CD4-positive, CD25-positive, alpha-beta regulatory T cell (primary cell): ENCODE measurements at regions not wholly inside any gene's neighbourhood (a gene's known extent, or its start where the extent isn't known, plus 50 kb on each side); places are given as distances from the start of the nearest gene placed in this dataset.

Experiments used
- ATAC-seq, 2 donors: fragments of 150-1000 bp; cut with Tn5 transposase; one replicate each; pipeline ENCODE4 v1.10.0; 2021; ENCODE audit warnings: low read depth in 2 of 2, moderate number of reproducible peaks in 2 of 2, moderate library complexity in 1 of 2
- DNase-seq, 3 donors: peaks; one replicate each; pipeline versions ENCODE4 v3.0.0 to v3.0.0-alpha.2; 2012 to 2022; ENCODE audit warnings: mixed read lengths in 1 of 3
- H3K27ac ChIP-seq: one replicate; pipeline ENCODE4 v1.7.0; 2013; ENCODE audit warnings: mild to moderate bottlenecking, low read length; ENCODE audit not compliant: insufficient read depth, poor library complexity, severe bottlenecking
- H3K27me3 ChIP-seq: one replicate; pipeline ENCODE4 v1.7.0; 2013; ENCODE audit warnings: low read length; ENCODE audit not compliant: control insufficient read depth, insufficient read depth
- H3K36me3 ChIP-seq: one replicate; pipeline ENCODE4 v1.7.0; 2013; ENCODE audit warnings: mild to moderate bottlenecking, low read length, moderate library complexity; ENCODE audit not compliant: control insufficient read depth, insufficient read depth
- H3K4me1 ChIP-seq: 2 replicates; pipeline ENCODE4 v1.7.0; 2013; ENCODE audit warnings: mild to moderate bottlenecking, low read length; ENCODE audit not compliant: insufficient read depth, control insufficient read depth, poor library complexity, severe bottlenecking
- H3K4me3 ChIP-seq: one replicate; pipeline ENCODE4 v1.7.0; 2013; ENCODE audit warnings: low read depth, mild to moderate bottlenecking, low read length, moderate library complexity
- H3K9me3 ChIP-seq, 2 experiments: 1 replicate in 1 of 2; 2 replicates in 1 of 2; pipeline ENCODE4 v1.7.0; 2013; ENCODE audit warnings: low read length in 2 of 2, mild to moderate bottlenecking in 1 of 2, moderate library complexity in 1 of 2; ENCODE audit not compliant: control insufficient read depth in 2 of 2
- H3K27ac Mint-ChIP-seq, 3 donors: one replicate each; pipeline ENCODE4 v1.8.0; 2020 to 2022; ENCODE audit warnings: mild to moderate bottlenecking in 3 of 3, mixed read lengths in 3 of 3, moderate library complexity in 2 of 3
- H3K27me3 Mint-ChIP-seq: one replicate; pipeline ENCODE4 v1.8.0; 2022; ENCODE audit warnings: mild to moderate bottlenecking, mixed read lengths
- H3K36me3 Mint-ChIP-seq: one replicate; pipeline ENCODE4 v1.8.0; 2020; ENCODE audit warnings: mixed read lengths
- H3K4me1 Mint-ChIP-seq, 4 donors: one replicate each; pipeline ENCODE4 v1.8.0; 2020 to 2022; ENCODE audit warnings: mixed read lengths in 4 of 4, mild to moderate bottlenecking in 1 of 4
- H3K4me3 Mint-ChIP-seq, 4 donors: one replicate each; pipeline ENCODE4 v1.8.0; 2020 to 2022; ENCODE audit warnings: mild to moderate bottlenecking in 4 of 4, mixed read lengths in 4 of 4, moderate library complexity in 3 of 4
- H3K9me3 Mint-ChIP-seq, 7 donors: one replicate each; pipeline ENCODE4 v1.8.0; 2020 to 2022; ENCODE audit warnings: mixed read lengths in 7 of 7, mild to moderate bottlenecking in 3 of 7, moderate library complexity in 2 of 7

GRCh38 chrX:9333873-9334560 lies 130.8 kb upstream of the TBL1X start:
- Histone ChIP-seq H3K9me3 (no peaks in the 10 kb centered on the region), H3K4me3 (no peak overlapping the region), H3K36me3 (no peaks in the 10 kb centered on the region), H3K4me1 (peaks cover 12% of the 10 kb centered on the region), H3K27ac (no peak overlapping the region), H3K27me3 (no peaks in the 10 kb centered on the region)
- Mint-ChIP-seq H3K27me3 (no peaks in the 10 kb centered on the region), H3K27ac (no peak overlapping the region), H3K4me3 (no peak overlapping the region), H3K36me3 (peaks cover 3% of the 10 kb centered on the region), H3K9me3 (peaks cover 0 to 1% (median 0%) of the 10 kb centered on the region in 7 donors), H3K4me1 (peaks cover 7 to 30% (median 19%) of the 10 kb centered on the region in 4 donors)
- DNase-seq (no peak), ATAC-seq (no peak)

DNA sequence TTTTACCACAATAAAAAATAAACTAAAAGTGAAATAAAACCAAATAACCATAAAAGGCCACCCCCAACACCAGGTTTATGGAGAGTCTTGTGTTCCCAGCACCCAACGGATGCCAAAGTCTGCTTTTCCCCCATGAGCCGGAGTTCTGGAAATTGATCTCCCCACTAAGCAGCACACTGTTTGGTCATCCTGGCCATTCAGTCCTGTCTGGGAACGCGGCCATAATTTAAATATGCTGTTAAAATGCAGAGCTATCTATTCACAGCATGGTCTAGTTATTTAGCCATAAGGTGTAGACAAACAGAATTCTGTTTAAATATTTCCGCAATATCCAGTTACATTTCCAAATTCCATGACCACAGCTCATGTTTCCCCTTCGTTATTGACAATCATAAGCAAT lies 129.6 kb upstream of the TBL1X start:
- H3K27me3 Mint-ChIP-seq, result no peaks in the 10 kb centered on the region
- Histone ChIP-seq H3K4me3 (no peak overlapping the region), H3K36me3 (no peaks in the 10 kb centered on the region), H3K27me3 (no peaks in the 10 kb centered on the region), H3K27ac (no peak overlapping the region), H3K4me1 (peaks cover 24% of the 10 kb centered on the region), H3K9me3 (no peaks in the 10 kb centered on the region)
- ATAC-seq, result no peak
- peak overlapping the region in 2 of 3 donors; percentile 28 to 43 for H3K27ac Mint-ChIP-seq
- no peak for DNase-seq
- no peak overlapping the region for H3K4me3 Mint-ChIP-seq
- peaks cover 0 to 1% (median 0%) of the 10 kb centered on the region in 7 donors for H3K9me3 Mint-ChIP-seq
- no peaks in the 10 kb centered on the region for H3K36me3 Mint-ChIP-seq
- H3K4me1 Mint-ChIP-seq, result peaks cover 10 to 40% (median 26%) of the 10 kb centered on the region in 4 donors

GRCh38 chrX:9336456-9336855 lies 128.4 kb upstream of the TBL1X start:
- Mint-ChIP-seq H3K27ac (peak overlapping the region in 2 of 3 donors; percentile 71 to 91), H3K4me1 (peaks cover 10 to 51% (median 34%) of the 10 kb centered on the region in 4 donors), H3K9me3 (peaks cover 0 to 1% (median 0%) of the 10 kb centered on the region in 7 donors), H3K27me3 (no peaks in the 10 kb centered on the region), H3K36me3 (no peaks in the 10 kb centered on the region), H3K4me3 (peak overlapping the region in 3 of 4 donors; percentile 7 to 80 (median 70))
- Histone ChIP-seq H3K4me1 (peaks cover 37% of the 10 kb centered on the region), H3K4me3 (peak overlapping the region; percentile 57), H3K27me3 (no peaks in the 10 kb centered on the region), H3K9me3 (no peaks in the 10 kb centered on the region), H3K27ac (peak overlapping the region; percentile 28), H3K36me3 (no peaks in the 10 kb centered on the region)
- ATAC-seq, result peak in 1 of 2 donors; percentile 25
- peak in 1 of 3 donors; percentile 67 for DNase-seq

GRCh38 chrX:9337046-9337445 lies 127.8 kb upstream of the TBL1X start:
- Histone ChIP-seq H3K27me3 (no peaks in the 10 kb centered on the region), H3K4me1 (peaks cover 37% of the 10 kb centered on the region), H3K9me3 (no peaks in the 10 kb centered on the region), H3K4me3 (no peak overlapping the region), H3K36me3 (no peaks in the 10 kb centered on the region), H3K27ac (no peak overlapping the region)
- Mint-ChIP-seq H3K27ac (peak overlapping the region in 1 of 3 donors; percentile 91), H3K9me3 (peaks cover 0 to 1% (median 0%) of the 10 kb centered on the region in 7 donors), H3K4me1 (peaks cover 15 to 55% (median 35%) of the 10 kb centered on the region in 4 donors), H3K27me3 (no peaks in the 10 kb centered on the region), H3K36me3 (no peaks in the 10 kb centered on the region), H3K4me3 (peak overlapping the region in 2 of 4 donors; percentile 7 to 80)
- no peak for ATAC-seq
- no peak for DNase-seq

- ATAC-seq (no peak), DNase-seq (no peak)
- Mint-ChIP-seq H3K27me3 (no peaks in the 10 kb centered on the region), H3K36me3 (no peaks in the 10 kb centered on the region), H3K27ac (peak overlapping the region in 1 of 3 donors; percentile 48), H3K4me1 (peaks cover 15 to 63% (median 35%) of the 10 kb centered on the region in 4 donors), H3K4me3 (peak overlapping the region in 2 of 4 donors; percentile 26 to 29), H3K9me3 (peaks cover 0 to 1% (median 0%) of the 10 kb centered on the region in 7 donors)
- Histone ChIP-seq H3K9me3 (no peaks in the 10 kb centered on the region), H3K27ac (no peak overlapping the region), H3K27me3 (no peaks in the 10 kb centered on the region), H3K4me3 (no peak overlapping the region), H3K36me3 (no peaks in the 10 kb centered on the region), H3K4me1 (peaks cover 47% of the 10 kb centered on the region)
Observed at GRCh38 chrX:9338986-9339385, 125.9 kb upstream of the TBL1X start.

DNA sequence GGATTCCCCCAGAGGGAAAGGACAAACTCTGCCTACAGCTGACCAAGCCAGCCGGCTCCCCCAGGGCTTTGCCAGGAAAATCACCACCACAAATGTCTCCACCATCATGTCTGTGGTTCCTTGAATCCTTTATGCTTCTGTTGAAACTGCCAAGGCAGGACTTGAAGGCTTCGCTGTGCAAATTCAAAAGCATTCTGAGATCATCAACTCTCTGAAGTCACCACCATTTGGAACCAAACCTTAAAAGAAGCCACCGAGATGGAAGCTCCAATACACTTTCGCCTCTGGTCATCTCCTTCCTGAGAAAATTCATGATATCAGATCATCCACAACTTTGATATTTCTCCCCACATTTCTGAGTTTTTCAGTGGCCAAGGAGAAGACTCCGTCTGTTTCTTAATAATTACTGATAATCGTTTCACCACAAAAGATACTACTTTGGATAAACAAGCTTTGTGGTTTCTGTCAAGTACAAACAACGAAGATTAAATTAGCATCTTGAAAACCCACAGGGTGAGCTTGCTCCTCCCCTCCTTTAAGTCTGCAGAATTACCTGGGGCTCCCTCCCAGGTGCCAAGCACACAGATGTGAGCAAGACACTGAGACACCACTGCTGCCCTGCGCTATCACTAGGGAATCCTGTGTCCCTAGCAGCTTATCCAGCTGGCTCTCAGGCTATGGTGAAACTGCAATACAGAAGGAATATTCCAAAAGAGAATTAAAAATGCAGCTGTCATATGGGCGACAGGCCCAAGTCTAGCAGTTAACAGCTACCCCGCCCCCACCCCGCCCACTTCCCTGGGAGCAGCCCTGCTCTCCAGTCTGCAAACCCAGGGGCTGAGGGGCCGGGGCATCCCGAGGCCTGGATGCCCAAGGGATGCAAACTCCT lies 125.0 kb upstream of the TBL1X start:
- peak overlapping the region; percentile 84 for H3K27ac ChIP-seq
- peak; percentile 44 for ATAC-seq
- peaks cover 15 to 63% (median 35%) of the 10 kb centered on the region in 4 donors for H3K4me1 Mint-ChIP-seq

DNA sequence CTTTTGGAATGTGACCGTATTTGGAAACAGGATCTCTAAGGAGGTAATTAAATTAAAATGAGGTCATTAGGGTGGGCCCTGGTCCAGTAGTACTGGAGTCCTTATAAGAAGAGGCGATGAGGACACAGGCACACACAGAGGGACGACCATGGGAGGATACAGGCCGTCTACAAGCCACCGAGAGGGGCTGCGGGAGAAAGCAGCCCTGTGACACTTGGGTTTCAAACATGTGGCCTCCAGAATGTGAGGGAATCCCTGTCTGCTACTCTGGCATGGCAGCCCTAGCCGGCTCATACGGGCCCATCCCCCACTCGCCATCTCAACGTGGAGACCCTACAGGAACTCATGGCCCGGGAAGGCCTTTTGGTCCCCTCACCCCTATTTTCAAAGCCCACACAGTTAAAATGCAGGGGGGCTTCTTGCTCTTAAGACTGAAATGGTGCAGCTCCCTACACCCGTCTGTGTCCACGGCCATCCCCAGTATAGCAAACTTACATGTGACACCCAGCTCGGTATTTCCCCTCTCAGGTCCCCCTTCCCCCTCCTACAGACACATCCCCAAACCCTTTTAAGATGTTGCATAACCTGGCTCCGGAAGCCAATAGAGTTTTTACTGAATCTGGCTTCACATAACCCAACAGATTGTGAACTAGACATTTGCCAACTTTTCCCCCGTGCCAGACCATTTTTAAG lies 124.1 kb upstream of the TBL1X start:
- Histone ChIP-seq H3K36me3 (no peaks in the 10 kb centered on the region), H3K27me3 (no peaks in the 10 kb centered on the region), H3K27ac (peak overlapping the region; percentile 84), H3K9me3 (no peaks in the 10 kb centered on the region), H3K4me3 (peak overlapping the region; percentile 78), H3K4me1 (peaks cover 47% of the 10 kb centered on the region)
- DNase-seq, result peak; percentile 29 to 86 (median 75)
- peak; percentile 37 to 46 for ATAC-seq
- Mint-ChIP-seq H3K27me3 (no peaks in the 10 kb centered on the region), H3K4me1 (peaks cover 20 to 61% (median 32%) of the 10 kb centered on the region in 4 donors), H3K36me3 (no peaks in the 10 kb centered on the region), H3K27ac (peak overlapping the region; percentile 85 to 98 (median 96)), H3K9me3 (peaks cover 0 to 1% (median 0%) of the 10 kb centered on the region in 7 donors), H3K4me3 (peak overlapping the region; percentile 78 to 95 (median 83))

More for the DNA sequence above, 125.0 kb upstream of the TBL1X start:
- H3K27me3 ChIP-seq, result no peaks in the 10 kb centered on the region
- peak; percentile 13 to 77 (median 73) for DNase-seq
- H3K36me3 Mint-ChIP-seq, result no peaks in the 10 kb centered on the region
- peak overlapping the region; percentile 85 to 96 (median 93) for H3K27ac Mint-ChIP-seq
- peak overlapping the region; percentile 78 for H3K4me3 ChIP-seq
- H3K36me3 ChIP-seq, result no peaks in the 10 kb centered on the region
- peak overlapping the region; percentile 78 to 88 (median 83) for H3K4me3 Mint-ChIP-seq
- H3K4me1 ChIP-seq, result peaks cover 47% of the 10 kb centered on the region
- H3K27me3 Mint-ChIP-seq, result no peaks in the 10 kb centered on the region
- H3K9me3 ChIP-seq, result no peaks in the 10 kb centered on the region
- peaks cover 0 to 1% (median 0%) of the 10 kb centered on the region in 7 donors for H3K9me3 Mint-ChIP-seq
